Heart right ventricle (tissue), 16 donors: ENCODE measurements at regions not wholly inside any gene's neighbourhood (a gene's known extent, or its start where the extent isn't known, plus 50 kb on each side); places are given as distances from the start of the nearest gene placed in this dataset.

ENCODE experiments used
- ATAC-seq, 8 donors: fragments of 200-7000 bp; cut with Tn5 transposase; one replicate each; pipeline ENCODE4 v1.9.1; 2020; ENCODE audit warnings: mild to moderate bottlenecking in 8 of 8, moderate library complexity in 8 of 8, moderate number of reproducible peaks in 1 of 8
- DNase-seq, 2 donors: peaks; one replicate each; pipeline ENCODE4 v3.0.0-alpha.2; 2020
- H3K27ac ChIP-seq, 10 donors: fragments of 200-600 bp; sonication (generic) in 2 of 10; one replicate each; pipeline versions ENCODE4 v1.5.0 to v1.8.0; 2020 to 2022; ENCODE audit warnings: mild to moderate bottlenecking in 3 of 10
- H3K27me3 ChIP-seq, 7 donors: fragments of 200-600 bp; one replicate each; pipeline ENCODE4 v1.8.0; 2021 to 2022; ENCODE audit warnings: mild to moderate bottlenecking in 2 of 7
- H3K36me3 ChIP-seq, 9 donors: fragments of 200-600 bp; sonication (generic) in 1 of 9; one replicate each; pipeline versions ENCODE4 v1.5.0 to v1.8.0; 2020 to 2022; ENCODE audit warnings: mild to moderate bottlenecking in 2 of 9
- H3K4me1 ChIP-seq, 9 donors: fragments of 200-600 bp; sonication (generic) in 1 of 9; one replicate each; pipeline versions ENCODE4 v1.5.0 to v1.8.0; 2020 to 2022; ENCODE audit warnings: mild to moderate bottlenecking in 4 of 9
- H3K4me3 ChIP-seq, 10 donors: fragments of 200-600 bp; sonication (generic) in 2 of 10; one replicate each; pipeline versions ENCODE4 v1.5.0 to v1.8.0; 2020 to 2022; ENCODE audit warnings: mild to moderate bottlenecking in 7 of 10, moderate library complexity in 2 of 10
- H3K9me3 ChIP-seq, 11 donors: fragments of 200-600 bp in 10 of 11; sonication (generic) in 2 of 11; one replicate each; pipeline versions ENCODE4 v1.5.0 to v1.8.0; 2013 to 2022; ENCODE audit warnings: mild to moderate bottlenecking in 2 of 11, control low read depth in 1 of 11, moderate library complexity in 1 of 11
- CTCF ChIP-seq, 9 donors: fragments of 200-600 bp; sonication (generic) in 2 of 9; IDR thresholded peaks; one replicate each; pipeline versions ENCODE4 v1.5.0 to v1.8.0; 2021 to 2022; ENCODE audit warnings: antibody characterized with exemption in 9 of 9, mild to moderate bottlenecking in 5 of 9, moderate library complexity in 1 of 9
- whole genome bisulfite sequencing, 2 donors: extraction: QIAGEN DNeasy Blood & Tissue Kit; methylation state at CpG; one replicate each; pipeline ENCODE4 v1.1.7; 2013; ENCODE audit warnings: inconsistent platforms in 1 of 2; 5-methylcytosine and 5-hydroxymethylcytosine counted together
- intact Hi-C, 10 donors: fragments of 100-400 bp; cut with DNase I; formaldehyde crosslinking; loops; one replicate each; pipeline versions ENCODE4 v1.11.1 to v1.14.2; 2022
- donor health status: Arrhythmogenic right ventricular cardiomyopathy.
- donor health status: ischemic (EF 13 %, LVEDD 7.1; RV severe dilation, severe dysfunction).
- donor health status: healthy with polysubstance abuse.
- donor health status: DM: no; HTN: yes; CAD: no.
- donor health status: DM: no; HTN: no; CAD: no.
- donor health status: ischemic (EF 25% LVEDD 6.9; RV normal size, moderate dysfunction).
- donor health status: ischemic (EF 25% LVEDD 5.7; RV mildly dilated, moderate dysfunction).
- donor health status: healthy.
- donor health status: DM: yes; HTN: yes; CAD: no.
- donor health status: Ischemic cardiomyopathy.
- donor health status: ischemic (EF 35%, LVEDD 5.7; RV mildly dilated, moderate dysfunction).
- donor health status: nonischemic (EF 11% LVEDD 7.7; RV severe dilation, severe dysfunction).
- donor health status: DM: yes; HTN: yes; CAD: no.
- donor health status: PGD.
- donor health status: ischemic (EF 29% LVEDD 5.4; RV normal size, mild dysfunction).
- donor health status: nonischemic (EF 23%, LVEDD 6.1; RV moderate dilation, normal function).

DNA sequence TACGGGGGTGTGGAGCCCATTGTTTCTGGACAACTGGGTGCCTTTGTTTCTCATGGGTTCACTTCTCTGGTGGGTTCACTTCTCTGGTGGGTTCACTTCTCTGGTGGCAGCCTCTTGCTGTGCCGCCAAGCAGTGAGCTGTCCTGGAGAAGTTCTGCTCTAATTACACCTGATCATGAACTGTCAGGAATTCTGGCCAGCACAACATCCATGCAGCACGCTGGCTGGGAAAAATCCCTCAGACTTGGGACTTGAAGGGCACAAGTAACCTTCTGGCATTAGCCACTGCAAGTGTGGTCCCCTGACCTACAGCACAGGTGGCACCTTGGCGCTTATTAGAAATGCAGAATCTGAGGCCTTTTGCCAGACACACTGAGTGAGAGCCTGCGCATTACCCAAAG, 752.5 kb downstream of the QKI start:
- Histone ChIP-seq H3K4me3 (no peak overlapping the region), H3K36me3 (no peaks in the 10 kb centered on the region), H3K27ac (no peak overlapping the region), H3K9me3 (peaks cover 0 to 4% (median 0%) of the 10 kb centered on the region in 11 donors), H3K4me1 (peaks cover 0 to 5% (median 0%) of the 10 kb centered on the region in 9 donors), H3K27me3 (no peaks in the 10 kb centered on the region)
- TF ChIP-seq CTCF (IDR thresholded peaks at IDR 0.05) = no peak
- WGBS, 2 donors = 97 to 98% methylated on average over 5 of the region's 5 CpGs
- intact Hi-C loops = loop anchor here in 2 of 10 donors (5.0 kb wide), 2 partner anchors 55 to 985 kb away; no protein-coding TSS in a partner anchor
- ATAC-seq = no peak
- no peak for DNase-seq

DNA sequence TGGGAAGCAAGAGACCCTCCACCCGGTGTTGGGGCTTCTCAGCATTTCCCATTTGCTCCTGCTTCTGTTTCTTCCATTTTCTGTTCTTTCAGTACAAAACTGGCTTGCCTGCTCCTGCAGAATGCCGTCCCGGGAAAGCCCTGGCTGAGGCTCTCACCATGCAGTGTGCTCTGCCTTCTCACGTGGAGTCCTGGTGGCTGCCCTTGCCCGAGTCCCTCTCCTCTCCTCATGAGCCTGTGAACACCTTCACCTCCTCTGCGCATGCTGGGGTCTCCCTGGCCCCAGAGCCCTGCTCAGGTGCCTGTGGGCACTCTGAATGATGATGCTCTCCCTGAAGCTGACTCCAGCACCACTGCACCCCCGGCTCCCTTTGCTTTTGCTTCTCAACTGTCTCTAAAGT, 752.0 kb downstream of the QKI start:
- Histone ChIP-seq H3K9me3 (peaks cover 0 to 6% (median 0%) of the 10 kb centered on the region in 11 donors), H3K4me1 (peaks cover 0 to 5% (median 0%) of the 10 kb centered on the region in 9 donors), H3K27ac (no peak overlapping the region), H3K36me3 (no peaks in the 10 kb centered on the region), H3K27me3 (no peaks in the 10 kb centered on the region), H3K4me3 (no peak overlapping the region)
- WGBS, 2 donors = 85 to 90% methylated on average over 7 of the region's 7 CpGs
- intact Hi-C loops = loop anchor here in 2 of 10 donors (5.0 kb wide), 2 partner anchors 54 to 984 kb away; no protein-coding TSS in a partner anchor
- DNase-seq = no peak
- TF ChIP-seq CTCF (IDR thresholded peaks at IDR 0.05) = no peak
- peak in 1 of 8 donors; percentile 20 for ATAC-seq

DNA sequence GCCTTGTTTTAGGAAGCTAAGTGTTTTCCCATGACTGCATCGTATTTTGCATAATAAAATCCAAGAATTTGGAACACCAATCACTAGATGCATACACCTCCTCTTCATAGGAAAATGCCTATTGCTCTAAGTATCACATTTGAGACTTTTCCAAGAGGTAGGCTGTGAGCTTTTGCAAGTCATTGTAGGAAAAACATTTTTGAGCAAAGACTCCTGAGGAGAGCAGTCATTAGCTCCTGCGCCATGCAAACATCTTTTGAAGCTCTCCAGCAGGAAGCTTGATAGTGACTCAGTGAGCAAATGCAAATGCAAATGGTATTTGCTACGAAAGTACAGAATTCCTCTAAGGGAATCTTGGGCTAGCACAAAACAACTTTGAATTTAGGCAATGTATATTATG, 750.4 kb downstream of the QKI start:
- TF ChIP-seq CTCF (IDR thresholded peaks at IDR 0.05) = no peak
- H3K9me3 ChIP-seq = peaks cover 0 to 7% (median 0%) of the 10 kb centered on the region in 11 donors
- no peaks in the 10 kb centered on the region for H3K27me3 ChIP-seq
- intact Hi-C loops = loop anchor here in 2 of 10 donors (5.0 kb wide), 2 partner anchors 53 to 983 kb away; no protein-coding TSS in a partner anchor
- ATAC-seq (no peak), DNase-seq (no peak)
- peaks cover 0 to 5% (median 0%) of the 10 kb centered on the region in 9 donors for H3K4me1 ChIP-seq
- no peak overlapping the region for H3K27ac ChIP-seq
- H3K4me3 ChIP-seq = no peak overlapping the region
- 77 to 79% methylated on average over 3 of the region's 3 CpGs for WGBS, 2 donors
- no peaks in the 10 kb centered on the region for H3K36me3 ChIP-seq

DNA sequence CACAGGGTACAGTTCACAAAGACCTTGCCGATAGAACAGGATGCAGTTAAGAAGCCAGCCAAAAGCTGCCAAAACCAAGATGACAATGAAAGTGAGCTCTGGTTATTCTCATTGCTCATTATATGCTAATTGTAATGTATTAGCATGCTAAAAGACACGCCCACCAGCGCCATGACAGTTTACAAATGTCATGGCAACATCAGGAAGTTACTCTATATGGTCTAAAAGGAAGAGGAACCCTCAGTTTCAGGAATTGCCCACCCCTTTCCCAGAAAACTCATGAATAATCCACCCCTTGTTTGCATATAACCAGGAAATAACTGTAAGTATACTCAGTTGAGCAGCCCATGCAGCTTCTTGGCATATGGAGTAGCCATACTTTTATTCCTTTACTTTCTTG, 748.7 kb downstream of the QKI start:
- DNase-seq (no peak), ATAC-seq (no peak)
- Histone ChIP-seq H3K9me3 (peaks cover 0 to 7% (median 0%) of the 10 kb centered on the region in 11 donors), H3K4me1 (no peaks in the 10 kb centered on the region), H3K36me3 (no peaks in the 10 kb centered on the region), H3K27ac (no peak overlapping the region), H3K27me3 (no peaks in the 10 kb centered on the region), H3K4me3 (no peak overlapping the region)
- TF ChIP-seq CTCF (IDR thresholded peaks at IDR 0.05) = no peak
- 80 to 81% methylated on average over 3 of the region's 3 CpGs for WGBS, 2 donors
- intact Hi-C loops = no loop called here
